NCI-H1436 treated with DMSO at 0.1 percent for 48 hours (cell line): ENCODE measurements at regions not wholly inside any gene's neighbourhood (a gene's known extent, or its start where the extent isn't known, plus 50 kb on each side); places are given as distances from the start of the nearest gene placed in this dataset.

ENCODE experiments used
- DNase-seq: peaks from one replicate; lab custom pipeline; 2025; lab: John Stamatoyannopoulos, UW

DNA sequence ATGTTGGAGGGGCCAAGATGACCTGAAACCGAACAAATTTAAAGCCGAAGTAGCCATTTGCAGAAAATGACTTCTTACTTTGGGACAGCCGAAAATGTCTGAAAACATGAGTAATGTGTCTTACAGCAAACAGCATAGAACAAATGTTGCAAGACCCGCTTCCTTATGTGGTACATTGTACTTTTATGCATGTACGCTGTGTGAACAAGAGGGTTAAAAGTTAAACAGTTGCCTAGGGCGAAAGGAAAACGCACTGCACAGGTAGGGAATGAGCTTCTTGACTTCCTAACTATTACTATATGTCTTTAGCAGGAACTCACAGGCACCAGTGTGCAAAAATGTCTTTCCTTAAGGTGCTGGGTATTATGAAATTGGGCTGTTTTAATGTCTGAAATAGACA lies 303.5 kb upstream of the MGMT start:
- DNase-seq = no peak

DNA sequence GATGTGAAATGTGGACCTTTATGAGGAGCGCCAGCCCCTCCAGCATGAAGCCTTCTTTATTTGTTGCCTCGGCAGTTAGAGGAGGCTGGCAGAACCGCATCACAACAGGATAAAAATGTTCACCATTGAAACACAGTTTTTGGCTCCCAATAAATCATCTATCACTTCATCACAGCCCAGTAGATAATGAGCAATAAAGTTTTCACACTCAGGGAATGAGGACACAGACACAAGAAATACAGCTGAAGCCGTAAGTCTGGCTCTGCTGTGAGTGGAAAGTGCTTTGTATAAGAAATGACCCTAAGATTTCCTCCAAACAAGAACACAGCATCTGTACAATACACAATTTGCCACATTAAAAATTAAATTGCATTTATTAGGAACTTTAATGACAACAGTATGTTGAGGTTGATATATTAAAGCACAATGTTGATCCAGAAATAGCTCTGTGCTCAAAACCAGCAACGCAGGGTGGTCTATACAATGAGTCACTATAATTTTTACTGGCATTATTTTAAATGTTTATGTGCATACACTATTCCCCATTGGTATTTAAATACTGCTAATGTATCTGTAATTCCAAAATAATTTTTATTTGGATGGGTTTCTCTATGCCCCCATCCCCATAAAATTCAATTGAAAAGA lies 301.8 kb upstream of the MGMT start:
- DNase-seq = no peak

DNA sequence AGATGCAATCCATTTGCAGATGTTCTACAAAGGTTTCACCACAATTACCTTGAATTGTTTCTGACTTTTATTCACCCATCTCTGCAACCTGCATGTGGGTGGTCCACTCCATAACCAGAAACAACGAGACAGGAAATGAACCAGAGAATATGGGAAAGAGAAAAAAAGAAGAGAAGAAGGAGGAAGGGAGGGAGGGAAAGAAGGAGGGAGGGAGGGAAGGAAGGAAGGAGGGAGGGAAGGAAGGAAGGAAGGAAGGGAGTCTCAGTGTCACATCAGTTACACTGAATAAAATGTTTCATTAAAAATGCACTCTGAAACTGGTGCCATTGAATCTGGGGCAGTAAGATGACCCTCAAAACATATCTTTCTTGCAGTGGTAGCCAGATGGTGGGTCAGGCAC lies 301.3 kb upstream of the MGMT start:
- no peak for DNase-seq

- DNase-seq = no peak
These were observed 298.4 kb upstream of the MGMT start for GRCh38 chr10:129168660-129169059.

- DNase-seq = no peak
These were observed 297.9 kb upstream of the MGMT start for GRCh38 chr10:129169115-129169514.

GRCh38 chr10:129170812-129171211 lies 296.2 kb upstream of the MGMT start:
- DNase-seq = no peak

GRCh38 chr10:129171812-129172211 lies 295.2 kb upstream of the MGMT start:
- no peak for DNase-seq

DNA sequence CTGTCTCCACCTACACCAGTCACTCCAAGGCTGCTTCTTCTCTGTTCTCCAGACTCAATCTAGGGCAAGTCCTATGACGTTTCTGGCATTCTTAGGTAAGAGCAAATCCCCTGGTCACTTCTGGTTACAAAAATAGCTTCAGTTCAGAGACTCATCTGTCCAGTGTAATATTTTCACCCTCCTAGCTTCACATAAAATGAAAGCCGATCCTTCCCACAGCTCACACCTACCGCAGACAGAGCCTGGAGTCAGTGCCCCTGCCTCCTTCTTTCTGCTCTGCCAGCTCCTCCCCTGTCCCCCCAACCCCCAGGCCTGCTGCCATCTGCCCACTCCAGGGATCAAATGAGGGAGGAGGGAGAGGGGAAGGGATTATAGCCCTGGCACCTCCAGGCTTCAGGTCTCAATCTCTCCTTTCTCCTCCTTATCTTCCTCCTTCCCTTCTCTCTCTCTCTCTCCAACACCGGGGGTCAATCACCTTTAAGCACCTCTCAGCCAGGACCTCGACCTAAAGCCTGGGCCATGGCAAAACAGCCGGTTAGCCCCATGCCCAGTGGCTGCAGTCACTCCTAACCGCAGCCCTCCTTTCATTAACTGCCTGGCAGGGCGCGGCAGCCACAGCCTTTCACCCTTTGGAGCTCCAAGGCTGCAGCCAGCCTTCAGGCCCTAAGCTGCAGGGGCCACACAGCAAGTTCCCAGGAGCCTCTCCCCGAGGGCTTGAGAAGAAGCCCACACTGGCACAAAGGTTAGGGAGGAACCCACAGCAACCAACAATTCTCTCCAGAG lies 292.6 kb upstream of the MGMT start:
- DNase-seq = no peak

DNA sequence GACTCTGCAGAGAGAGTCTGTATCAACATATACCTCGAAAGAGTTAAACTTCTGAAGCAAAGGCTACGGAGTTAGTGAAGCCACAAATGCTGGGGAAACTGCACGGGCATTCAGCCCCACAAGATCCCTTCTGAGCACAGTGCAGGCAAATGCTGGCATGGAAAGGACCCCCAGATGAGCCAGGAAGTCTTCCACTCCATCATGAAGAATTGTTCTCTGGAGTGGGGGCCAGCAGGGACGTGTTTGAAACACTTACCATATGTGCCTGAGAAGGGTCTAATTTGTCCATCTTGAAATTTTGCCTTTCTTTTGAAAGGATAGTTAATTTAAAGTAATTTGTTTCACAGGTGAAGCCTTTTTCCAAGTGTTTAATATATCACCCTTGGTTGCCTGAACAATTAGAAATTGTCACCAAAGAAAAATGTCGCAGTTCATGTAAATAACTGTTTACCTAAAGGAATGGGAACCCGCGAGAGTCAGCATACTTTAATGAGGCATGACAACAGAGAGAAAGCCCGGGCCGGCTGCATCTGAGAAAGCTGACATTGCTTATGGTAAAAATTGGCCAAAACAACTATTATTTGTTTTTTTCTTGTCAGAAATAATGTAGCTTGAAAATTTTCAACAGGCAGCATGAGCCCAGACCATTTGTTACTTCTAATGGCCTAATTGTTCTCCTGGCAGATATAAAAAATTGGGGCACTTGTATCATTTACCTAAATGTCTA lies 287.6 kb upstream of the MGMT start:
- DNase-seq = no peak

DNA sequence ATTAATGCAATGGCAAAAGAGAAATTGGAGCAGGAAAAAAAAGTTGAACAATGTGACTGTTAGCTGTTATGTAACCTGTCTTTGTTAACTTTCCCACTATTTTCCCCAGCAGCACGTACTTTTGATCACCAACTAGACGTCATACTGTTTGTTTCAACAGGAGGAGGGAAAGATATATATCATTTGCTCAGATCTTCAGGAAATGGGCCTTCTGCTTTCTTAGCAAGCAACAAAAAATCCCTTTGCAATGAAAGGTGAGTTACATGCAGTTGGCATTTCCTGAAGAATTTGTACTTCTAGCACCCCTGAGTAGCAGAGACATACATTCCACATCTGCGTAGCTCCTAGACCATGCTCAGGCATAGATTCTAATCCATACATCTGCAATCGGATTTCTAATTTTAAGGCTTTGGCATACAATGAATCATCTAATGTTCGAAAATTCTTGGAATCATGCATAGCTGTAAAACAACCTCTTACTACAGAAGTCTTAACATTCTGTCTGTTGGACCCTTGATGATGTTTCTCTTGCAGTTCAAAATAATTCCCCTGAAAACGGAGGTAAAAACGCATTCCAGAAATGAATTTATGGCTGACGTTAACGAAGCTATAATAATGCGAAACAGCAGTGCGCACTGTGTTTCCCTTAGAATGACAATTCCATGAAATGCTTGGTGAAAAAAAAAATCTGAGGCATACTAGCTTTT lies 286.9 kb upstream of the MGMT start:
- no peak for DNase-seq

DNA sequence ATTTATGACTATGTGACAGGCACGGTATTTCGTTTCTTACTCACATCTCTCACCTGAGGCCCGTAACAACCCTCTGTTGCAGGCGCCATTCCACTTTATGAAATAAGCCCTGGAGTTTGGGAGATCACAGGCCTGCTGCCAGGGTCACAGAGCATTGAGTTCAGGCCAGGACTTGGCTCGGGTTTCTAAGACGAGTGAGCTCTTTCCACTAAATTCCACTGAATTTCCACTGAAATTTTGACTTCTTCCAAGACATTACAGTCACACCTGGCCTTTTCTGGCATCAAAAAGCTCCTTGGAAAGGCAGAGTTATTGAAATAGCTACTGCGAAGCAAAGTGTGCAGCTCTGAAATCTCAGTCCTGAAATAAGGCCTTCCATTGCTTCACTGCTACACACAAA lies 282.8 kb upstream of the MGMT start:
- DNase-seq = no peak

DNA sequence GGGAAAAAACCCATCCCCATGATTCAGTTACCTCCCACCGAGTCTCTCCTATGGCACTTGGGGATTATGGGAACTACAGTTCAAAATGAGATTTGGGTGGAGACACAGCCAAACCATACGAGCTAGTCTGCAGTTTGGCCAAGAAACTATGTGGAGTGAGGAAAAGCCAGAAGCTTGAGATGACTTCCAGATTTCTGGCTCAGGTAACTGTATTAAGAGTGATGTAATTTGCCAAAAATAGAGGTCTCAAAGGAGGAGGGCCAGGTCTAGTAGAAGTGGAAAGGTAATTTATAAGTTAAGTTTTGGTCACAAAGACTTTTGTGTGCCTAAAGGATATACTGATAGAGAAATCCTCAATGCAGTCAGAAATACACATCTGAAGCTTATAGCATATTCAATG lies 279.7 kb upstream of the MGMT start:
- DNase-seq = no peak

- DNase-seq = no peak
These were observed 275.2 kb upstream of the MGMT start for GRCh38 chr10:129191797-129192196.

- DNase-seq = no peak
These were observed 274.5 kb upstream of the MGMT start for GRCh38 chr10:129192344-129193128.

GRCh38 chr10:129193148-129193547 lies 273.9 kb upstream of the MGMT start:
- no peak for DNase-seq

DNA sequence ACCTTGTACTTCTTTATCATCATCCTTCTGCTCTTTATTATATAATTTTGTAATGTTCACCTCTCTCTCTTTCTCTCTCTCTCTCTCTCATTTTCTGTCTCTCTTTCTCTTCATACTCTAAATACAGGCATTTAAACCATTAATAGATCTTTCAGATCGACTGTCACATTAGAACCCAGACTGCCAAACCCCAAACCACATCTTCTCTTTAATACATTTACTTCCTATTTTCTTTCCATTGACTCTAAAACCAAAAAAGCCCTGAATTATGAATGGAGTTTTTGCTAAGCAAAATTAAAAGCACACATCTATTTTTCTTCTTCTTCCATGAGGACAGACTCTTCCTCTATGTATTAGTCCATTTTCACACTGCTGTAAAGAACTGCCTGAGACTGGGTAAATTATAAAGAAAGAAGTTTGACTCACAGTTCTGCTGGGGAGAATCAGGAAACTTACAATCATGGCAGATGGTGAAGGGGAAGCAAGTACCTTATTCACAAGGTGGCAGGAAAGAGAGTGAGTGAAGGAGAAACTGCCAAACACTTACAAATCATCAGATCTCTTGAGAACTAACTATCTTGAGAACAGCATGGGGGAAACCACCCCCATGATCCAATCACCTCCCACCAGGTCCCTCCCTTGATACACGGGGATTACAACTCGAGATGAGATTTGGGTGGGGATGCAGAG lies 272.7 kb upstream of the MGMT start:
- DNase-seq = no peak

DNA sequence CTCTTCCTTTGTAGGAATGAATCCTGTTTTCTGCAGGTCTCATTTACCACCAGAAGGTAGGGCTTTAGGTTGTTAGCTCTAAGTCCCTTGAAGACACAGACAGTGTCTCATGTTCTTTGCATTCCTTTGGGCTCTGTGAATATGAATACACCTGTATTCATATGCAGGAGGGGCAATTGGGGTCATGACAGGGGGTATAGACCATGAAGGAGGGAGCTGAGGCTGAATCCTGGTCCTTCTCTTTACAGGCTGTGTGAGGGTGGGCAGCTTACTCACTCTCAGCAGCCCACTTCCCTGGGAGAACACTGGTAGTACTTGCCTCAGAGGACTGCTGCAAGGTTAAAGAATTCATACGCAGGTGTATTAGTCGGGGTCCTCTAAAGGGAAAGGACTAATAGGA lies 267.2 kb upstream of the MGMT start:
- DNase-seq = no peak

- DNase-seq = no peak
These were observed 263.2 kb upstream of the MGMT start for GRCh38 chr10:129203819-129204218.

GRCh38 chr10:129207297-129207696 lies 259.7 kb upstream of the MGMT start:
- DNase-seq = no peak

GRCh38 chr10:129210876-129211275 lies 256.2 kb upstream of the MGMT start:
- no peak for DNase-seq

- DNase-seq = no peak
These were observed 253.8 kb upstream of the MGMT start for GRCh38 chr10:129213256-129213655.
